GM03348 (cell line): ENCODE measurements at regions not wholly inside any gene's neighbourhood (a gene's known extent, or its start where the extent isn't known, plus 50 kb on each side); places are given as distances from the start of the nearest gene placed in this dataset.
"Not testable (repeated sequence)": the region's sequence is repeated elsewhere in the genome, so short reads cannot be mapped to it uniquely, and the experiment has no call there.

ENCODE experiments used
- DNase-seq: peaks from one replicate; pipeline ENCODE4 v3.0.0; 2012; ENCODE audit warnings: low spot score

DNA sequence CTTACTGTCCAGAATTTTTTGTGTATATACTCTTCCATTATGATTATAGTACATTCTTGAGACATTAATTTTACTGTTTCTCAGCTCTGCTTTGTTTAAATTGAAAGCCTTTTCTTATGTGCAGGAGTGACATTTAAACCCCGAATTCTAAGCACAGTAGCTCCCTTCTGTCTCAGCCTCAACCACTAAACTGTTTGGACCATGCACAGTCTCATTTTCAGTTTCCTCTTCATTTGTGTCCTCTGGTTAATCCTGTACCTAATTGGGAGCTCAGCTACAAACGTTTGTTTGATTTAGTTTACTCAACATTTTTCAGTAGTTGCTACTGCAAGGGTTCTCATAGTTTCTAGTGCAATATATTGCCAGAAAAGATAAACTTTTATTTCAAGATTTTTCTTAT is 206.3 kb downstream of the SLITRK5 start:
- no peak for DNase-seq

DNA sequence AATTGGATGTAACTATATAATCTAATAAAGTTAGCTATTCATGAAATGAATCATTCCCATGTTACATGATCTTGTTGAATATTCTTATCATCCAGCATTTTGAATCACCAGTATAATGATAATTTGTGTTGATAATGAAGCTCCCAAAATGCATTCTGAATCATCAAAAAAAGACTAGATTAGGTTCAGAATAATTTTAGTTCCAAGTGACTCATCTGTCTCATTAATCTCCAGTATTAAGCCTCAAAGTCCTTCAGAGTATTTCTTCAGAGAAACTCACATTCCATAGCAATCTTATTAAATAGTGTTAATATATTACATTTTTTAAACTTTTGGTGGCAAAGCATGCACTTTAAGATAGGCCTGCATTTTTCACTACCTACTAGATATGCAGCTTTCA is 207.5 kb downstream of the SLITRK5 start:
- DNase-seq, result no peak

DNA sequence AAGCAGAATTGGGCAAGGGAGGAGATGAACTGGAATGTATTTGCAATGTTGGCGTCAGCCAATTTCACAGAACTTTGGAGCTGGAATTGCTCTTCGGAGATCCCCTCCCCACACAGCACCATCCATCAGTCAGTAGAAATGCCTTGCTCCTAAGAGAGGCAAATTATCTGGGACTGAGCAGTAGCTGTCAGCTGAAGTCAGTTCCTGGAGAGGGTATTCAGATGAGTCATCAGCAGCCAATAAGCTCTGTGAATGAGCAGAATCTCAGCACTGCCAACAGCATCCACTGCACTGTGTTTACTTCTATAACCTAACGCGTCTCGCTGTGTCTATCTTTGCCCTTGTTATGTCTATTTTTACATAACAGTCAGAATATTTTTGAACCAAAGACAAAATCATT is 213.7 kb downstream of the SLITRK5 start:
- no peak for DNase-seq

DNA sequence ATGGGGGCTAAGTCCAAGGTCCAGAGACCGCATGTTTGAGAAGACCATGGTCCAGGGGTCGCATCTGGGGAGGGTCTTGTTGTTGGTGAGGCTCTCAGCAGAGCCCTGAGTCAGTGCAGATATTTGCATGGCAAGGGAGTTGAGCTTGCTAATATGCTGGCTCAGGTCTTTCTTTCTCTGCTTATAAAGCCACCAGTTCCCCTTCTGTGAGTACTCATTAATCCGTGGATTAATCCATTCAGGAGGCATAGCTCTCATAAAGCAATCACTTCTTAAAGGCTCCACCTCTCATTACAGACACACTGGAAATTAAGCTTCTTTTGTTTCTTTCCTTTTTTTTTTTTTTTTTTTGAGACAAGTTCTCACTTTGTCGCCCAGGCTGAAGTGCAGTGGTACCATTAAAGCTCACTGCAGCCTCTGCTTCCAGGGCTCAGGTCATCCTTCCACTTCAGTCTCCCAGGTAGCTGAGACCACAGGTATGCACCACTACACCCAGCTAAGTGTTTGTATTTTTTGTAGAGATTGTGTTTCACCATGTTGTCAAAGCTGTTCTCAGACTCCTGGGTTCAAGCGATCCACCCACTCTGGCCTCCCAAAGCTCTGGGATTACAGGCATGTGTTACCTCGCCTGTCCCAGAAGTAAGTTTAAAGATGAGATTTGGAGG is 216.4 kb downstream of the SLITRK5 start:
- no peak for DNase-seq

DNA sequence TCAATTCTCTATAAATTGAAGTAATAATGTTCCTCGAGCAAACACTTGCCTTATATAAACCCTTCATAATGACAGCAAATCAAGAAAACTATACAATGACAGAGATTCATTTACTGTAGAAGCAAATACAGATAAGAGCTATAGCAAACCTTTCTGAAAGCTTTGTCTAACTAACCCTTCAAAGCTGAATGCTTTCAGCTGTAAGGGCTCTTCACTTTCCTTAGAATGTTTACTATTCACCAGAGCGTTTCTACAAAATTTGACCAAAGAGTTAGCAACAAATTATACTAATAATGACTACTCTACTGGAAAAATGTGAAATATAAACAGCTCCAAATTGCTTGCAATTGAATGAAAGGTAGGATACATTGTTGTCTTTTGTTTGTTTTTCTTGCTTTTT is 218.1 kb downstream of the SLITRK5 start:
- no peak for DNase-seq

DNA sequence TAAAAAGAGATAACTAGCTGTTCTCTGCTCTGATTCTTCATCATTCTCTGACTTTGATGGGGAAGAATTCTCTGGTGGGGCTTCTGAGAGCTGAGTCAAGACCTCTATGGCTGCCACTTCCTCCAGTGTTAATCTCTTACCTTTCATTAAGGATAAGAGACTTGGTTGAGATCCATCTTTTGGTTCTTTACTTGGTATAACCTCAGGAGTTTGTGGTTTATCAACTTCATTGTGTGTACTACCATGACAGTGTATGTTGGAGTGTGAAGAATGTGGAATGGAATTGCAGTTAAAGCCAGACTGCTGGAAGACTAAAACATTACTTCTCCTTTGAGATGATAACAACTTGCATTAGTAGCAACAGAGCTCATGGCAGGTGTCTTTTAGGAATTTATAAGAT is 222.0 kb downstream of the SLITRK5 start:
- no peak for DNase-seq

DNA sequence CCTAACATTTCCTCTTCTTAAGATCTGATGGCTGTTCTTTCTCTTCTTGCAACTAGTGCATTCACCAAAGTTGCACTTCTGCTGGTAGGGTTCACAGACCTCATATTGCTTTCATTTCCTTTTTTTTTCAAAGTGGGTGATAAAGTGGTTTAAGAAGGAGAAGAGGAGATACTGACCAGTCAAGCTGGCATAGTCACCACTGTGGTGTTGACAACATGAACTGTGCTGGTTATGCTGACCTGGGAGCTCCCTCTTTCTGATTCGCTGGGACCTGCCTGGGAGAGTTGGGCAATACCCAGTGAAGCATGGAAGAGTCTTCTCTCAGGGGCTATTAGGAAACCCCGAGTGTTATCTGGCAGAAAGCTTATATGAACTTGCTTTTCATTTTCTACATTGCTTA is 222.9 kb downstream of the SLITRK5 start:
- DNase-seq, result no peak

DNA sequence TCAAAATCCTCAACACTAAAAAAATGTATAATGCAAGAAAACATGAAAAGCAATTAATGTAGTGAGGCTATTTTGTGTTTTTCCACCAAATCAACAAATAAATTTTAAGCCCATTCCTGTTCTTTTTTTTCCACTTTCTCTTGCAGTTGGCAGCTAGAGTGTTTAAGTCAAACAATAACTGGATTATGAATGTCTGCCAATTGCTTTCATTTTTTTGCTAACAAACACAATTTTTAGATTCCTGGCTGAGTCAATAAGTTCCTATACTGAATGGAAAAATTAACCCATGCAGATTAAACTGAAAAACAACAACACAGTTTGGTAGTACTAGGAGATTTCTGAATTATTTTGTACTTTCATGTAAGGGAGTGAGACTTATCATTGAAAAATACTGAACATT is 232.4 kb downstream of the SLITRK5 start:
- DNase-seq, result no peak

DNA sequence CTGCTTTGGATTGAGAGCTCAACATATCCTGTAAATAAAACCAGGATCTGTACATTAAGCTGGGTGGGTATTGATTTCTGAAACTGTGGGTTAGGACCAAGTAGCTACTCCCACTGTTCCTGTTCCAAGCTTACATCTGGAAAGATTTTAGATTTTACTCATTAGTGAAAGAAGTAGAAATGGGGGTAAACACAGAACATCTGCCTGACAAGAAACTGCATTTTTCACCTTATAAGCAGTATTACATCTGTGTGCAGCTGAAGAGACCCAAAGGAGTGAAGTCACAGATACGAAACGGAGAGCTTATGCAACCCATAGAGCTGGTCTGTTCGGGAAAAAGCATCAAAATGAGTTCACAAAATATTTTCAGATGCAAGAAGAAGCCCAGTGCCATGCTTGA is 235.2 kb downstream of the SLITRK5 start:
- DNase-seq, result no peak

DNA sequence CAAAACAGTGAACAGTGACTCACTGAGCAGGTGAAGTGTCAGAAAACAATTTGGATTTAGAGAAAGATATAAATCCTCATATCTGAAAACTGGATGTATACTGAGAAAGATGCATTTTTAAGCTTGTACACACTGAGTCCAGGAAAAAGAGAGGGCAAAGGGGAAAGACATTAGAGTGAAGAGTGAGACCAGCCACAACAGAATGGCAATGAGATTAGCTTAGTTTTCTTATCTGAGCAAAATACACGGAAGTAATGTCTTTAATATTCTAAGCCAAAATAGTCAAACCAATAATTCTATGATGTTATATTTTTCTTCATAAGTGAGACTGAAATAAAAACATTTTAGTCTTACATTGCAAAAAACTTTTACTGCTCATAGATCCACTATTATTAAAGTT is 236.0 kb downstream of the SLITRK5 start:
- no peak for DNase-seq

DNA sequence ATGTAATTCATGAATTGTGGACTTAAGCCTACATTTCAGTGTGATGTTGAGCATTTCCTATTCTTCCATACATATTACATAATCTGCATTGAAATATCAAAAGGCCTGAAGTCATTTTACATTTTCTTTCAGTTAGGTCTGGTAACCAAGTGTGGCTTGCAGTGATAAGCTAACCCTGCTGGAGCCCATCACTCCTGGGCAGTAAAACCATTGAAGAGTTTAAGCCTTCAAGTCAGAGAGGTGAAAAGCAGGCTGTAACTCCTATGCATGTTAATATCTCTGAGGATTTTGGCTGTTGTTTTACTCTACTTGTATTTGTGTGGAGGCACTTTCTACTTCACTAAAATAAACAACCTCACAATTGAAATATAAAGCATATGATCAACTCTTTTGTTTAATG is 248.8 kb downstream of the SLITRK5 start:
- no peak for DNase-seq

DNA sequence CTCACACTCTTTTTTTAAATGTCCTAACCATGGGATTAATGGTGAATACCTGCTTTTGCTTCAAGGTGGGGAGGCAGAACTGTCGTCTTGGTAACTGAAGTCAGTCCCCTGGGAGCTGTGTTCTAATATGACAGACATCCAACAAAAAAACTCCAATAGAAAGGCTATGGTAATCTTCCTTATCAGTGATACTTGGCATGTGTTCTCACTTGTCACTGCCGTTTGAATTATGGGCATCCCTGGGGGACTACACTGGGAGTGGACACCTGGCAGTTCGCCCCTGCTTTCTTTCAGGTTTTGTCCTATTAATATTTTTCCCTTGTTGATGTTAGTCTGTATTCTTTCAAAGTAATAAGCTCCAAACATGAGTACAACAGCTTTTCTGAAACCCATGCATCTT is 252.6 kb downstream of the SLITRK5 start:
- DNase-seq, result no peak

DNA sequence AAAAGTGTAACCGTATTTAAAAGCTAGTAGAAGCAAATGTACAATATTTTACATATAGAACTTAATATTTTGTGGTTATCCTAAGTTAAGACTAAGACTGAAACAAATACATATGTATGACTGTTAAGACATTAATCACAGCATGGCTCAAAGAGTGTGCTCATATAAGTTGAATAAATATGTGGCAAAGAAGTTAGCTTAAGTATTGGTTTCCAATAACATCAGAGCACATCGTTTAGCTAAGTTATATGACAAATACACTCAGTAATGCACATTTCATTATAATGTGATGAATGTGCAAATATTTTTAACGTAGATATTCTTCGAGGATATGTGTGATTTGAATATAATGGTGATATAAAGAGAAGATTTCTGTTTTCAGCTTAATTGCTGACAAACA is 253.8 kb downstream of the SLITRK5 start:
- DNase-seq, result no peak

DNA sequence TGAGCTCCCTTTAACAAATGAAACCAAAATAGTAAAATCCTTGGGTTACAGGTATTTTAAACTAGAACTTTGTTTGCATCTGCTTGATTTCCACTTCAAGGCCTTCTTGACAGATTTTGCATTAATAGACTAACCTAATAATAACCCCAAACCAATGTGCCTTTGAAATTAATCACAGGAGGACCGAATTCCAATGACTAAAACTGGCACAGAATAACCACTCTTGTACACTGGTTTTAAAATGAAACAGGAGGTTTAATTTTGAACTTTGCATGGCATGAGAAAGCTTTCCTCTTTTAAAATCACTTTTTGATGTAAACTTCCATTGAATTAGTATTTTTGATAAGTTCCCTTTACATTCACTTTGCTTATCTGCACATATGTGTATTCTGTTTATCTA is 269.6 kb downstream of the SLITRK5 start:
- DNase-seq, result no peak

DNA sequence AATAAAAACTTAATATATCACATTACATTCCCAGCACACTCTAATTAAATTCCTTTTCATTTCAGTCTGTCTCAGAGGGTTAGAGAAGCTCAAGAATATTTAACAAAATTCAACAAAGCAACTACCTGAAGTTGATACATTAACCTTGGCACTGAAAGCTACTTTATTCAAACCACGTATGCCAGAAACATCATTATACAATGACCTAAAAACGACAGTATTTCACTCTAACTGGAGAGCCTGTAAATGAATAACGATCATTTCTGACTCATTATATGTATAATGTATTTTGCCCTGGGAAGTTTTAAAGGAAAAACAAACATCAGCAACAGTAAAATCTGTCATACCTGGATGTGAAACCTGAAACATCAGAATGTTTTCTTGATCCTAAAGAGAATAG is 270.1 kb downstream of the SLITRK5 start:
- no peak for DNase-seq

DNA sequence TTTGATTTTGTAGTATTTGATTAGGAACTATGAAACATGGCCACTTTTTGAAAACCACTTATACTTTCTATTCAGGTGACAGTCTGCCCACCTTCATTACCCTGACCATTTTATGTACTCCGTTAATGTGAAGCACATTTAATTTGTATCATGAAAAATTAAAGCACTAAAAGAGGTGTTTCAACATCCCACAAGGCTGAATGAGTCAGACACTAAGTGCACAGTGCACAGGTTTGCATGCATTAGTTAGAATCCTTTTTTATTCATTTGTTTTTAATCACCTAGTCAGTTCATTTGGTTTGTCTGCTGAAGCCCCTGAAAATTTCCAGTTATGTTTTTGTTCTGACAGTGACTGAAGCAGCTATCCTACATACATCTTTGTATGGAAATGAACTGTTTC is 271.0 kb downstream of the SLITRK5 start:
- DNase-seq, result no peak

DNA sequence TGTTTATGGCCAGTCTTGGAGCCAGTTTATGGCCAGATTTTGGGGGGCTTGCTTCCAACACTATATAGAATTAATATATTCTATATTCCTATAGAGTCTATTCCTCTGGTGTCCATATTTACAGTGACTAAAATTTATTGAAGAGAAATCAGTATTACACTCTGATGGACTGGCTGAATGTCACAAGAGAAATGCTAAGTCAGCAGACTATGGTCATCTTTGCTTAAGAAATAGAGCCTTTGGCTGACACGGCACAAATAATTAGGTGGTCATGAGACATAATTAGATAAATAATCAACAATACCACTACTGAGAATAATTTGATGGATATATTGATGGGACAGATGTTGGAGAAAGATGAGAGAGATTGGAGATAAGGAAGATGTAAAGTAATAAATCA is 272.9 kb downstream of the SLITRK5 start:
- DNase-seq, result no peak

DNA sequence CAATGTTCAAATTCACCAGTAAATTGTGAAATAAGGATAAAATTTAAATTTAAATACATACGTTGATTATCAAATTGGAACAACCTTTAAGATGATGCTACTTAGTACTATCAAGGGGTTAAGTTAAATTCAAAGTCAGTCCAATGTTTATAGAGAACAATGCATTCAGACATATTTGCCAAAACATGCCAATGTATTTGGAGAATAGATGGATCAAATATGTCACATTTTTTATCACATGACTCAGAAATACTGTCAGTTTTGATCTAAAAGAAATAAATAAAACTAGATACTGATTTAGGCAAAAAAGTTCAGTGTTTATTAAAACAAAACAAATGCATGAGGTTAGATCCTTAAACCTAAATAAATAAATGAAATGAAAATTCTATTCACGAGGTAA is 281.2 kb downstream of the SLITRK5 start:
- no peak for DNase-seq

DNA sequence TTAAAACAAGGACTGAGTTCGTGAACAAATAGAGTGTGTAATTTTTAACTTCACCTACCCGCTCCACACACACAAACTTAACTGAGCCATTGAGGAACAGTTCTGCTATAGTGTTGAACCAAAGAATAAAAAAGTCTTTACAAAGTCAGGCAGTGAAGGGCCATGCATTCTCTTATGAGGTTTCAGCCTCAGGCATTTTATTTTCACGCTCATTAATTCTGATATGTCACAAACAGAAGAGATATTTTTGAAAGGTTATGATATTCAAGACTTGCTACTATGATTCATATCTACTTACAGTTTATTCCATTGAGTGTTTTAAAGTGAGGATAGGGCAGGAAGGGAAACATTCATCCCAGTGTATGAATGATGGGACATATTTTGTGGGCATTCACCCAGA is 282.2 kb downstream of the SLITRK5 start:
- DNase-seq, result no peak

DNA sequence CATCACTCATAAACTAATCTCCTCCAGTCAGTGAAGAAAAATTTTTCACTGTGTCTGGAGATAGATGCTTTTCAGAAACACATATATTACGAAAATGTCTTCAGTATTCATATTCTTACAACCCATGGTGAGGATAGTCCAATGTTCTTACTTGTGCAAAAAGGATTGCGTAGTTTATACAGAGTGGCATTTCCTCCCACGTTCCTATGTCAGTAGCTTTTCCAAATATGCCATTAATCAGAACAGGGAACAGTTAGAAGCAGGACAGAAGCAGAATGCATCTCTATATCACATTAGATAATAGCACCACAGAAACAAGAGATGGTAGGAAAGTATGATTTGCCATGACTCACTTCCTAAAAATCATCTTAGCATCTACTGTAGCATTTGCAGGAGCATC is 282.9 kb downstream of the SLITRK5 start:
- DNase-seq, result no peak

DNA sequence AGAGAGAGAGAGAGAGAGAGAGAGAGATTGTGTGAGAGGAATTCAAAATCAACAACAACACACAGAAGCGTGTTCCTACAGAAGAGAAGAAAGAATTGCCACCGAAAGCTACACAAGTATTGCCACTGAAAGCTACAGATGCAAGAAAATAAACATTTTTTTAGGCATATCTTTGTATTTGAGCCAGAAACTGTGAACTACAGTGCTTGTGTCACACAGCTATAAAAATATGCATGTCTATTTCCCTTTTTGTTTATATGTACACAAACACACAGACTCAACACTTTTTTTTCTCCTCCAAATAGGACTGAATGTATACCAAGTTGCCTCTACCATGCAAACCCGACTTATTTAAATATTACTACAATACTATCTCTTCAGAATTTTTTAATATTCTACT is 290.4 kb downstream of the SLITRK5 start:
- no peak for DNase-seq

DNA sequence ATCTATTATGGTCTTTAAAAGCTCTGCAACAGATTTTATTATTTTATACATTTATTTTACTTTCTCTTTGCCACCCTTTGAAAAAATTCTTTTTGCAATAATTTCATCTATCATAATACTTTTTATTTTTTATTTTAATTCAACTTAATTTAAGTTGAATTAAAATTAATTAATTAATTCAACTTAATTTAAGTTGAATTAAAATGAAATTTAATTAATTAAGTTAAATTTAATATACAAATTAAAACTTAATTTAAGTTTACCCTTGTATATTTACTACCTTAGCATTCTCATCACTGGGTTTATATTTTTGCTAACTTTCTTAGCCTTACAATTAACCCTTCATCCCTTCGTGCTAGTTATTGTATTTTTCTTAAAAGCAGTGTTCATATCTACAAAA is 301.4 kb downstream of the SLITRK5 start:
- no peak for DNase-seq

DNA sequence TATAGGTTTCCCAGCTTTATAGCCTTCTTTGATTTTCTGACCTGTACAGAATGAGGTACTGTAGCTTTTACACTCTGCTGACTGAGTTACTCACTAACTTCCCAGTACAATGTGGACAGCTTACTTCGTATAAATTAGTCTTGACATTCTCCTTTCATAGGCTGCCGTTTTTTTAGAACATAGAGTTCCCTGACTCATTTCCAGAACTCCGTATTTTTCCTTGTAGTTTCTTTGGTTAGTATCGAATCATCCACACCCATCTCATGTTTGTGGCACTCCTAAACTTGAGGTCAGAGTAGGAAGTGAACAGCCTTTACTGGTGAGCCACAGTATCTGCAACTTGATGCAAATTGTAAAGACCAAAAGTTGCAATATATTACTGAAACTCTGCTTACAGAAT is 303.9 kb downstream of the SLITRK5 start:
- no peak for DNase-seq

DNA sequence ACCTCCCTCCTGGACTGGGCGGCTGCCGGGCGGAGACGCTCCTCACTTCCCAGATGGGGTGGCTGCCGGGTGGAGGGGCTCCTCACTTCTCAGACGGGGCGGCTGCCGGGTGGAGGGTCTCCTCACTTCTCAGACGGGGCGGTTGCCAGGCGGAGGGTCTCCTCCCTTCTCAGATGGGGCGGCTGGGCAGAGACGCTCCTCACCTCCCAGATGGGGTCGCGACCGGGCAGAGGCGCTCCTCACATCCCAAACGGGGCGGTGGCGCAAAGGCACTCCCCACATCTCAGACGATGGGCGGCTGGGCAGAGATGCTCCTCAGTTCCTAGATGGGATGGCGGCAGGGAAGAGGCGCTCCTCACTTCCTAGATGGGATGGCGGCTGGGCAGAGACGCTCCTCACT is 305.5 kb downstream of the SLITRK5 start:
- not testable (repeated sequence) for DNase-seq

DNA sequence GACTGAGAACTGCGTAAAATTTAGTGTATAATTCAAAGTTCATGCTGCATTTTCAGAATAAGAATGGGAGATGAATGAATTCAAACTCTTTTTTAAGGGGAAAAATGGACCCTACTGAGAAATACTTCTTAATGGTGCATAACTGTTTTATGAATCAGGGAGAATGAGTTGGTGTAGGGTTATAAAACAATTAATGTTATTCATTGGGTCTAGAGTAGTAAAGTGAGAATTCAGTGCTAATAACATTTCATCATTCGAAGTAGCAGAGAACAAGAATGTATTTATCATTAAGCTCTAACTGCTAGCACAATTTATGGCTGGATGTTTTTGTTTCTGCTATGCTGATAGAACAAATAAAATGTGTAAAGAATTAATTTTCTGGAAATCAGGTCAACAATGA is 310.2 kb downstream of the SLITRK5 start:
- DNase-seq, result no peak
